HCT116 (cell line): ENCODE measurements at regions not wholly inside any gene's neighbourhood (a gene's known extent, or its start where the extent isn't known, plus 50 kb on each side); places are given as distances from the start of the nearest gene placed in this dataset.

ENCODE experiments used
- ATAC-seq: fragments of 200-7000 bp; cut with Tn5 transposase; 2 replicates; pipeline ENCODE4 v1.9.1; 2020; ENCODE audit warnings: mild to moderate bottlenecking, moderate library complexity
- BruUV-seq: library from RNA; stranded (reverse); fragments of 400-500 nt; replicated peaks from 2 replicates; lab custom pipeline; 2021; lab: Mats Ljungman, UMichigan
- CTCF ChIA-PET: fragments of 300-600 bp; sonication (Branson Sonifier 250); formaldehyde crosslinking; loops from one replicate; lab custom pipeline; 2021; ENCODE audit warnings: antibody characterized with exemption; lab: Charles Lee
- POLR2A ChIA-PET: fragments of 300-600, 350-600 bp; sonication (Branson Sonifier 250); formaldehyde crosslinking; loops from one replicate; lab custom pipeline; 2021; ENCODE audit warnings: antibody characterized with exemption; lab: Charles Lee
- RAD21 ChIA-PET, 2 experiments: fragments of 300-600 bp; sonication (Branson Sonifier 250); formaldehyde crosslinking; loops; one replicate each; lab custom pipeline; 2023; ENCODE audit warnings: low total read pairs in 2 of 2; ENCODE audit not compliant: uncharacterized antibody in 2 of 2, unreplicated experiment in 2 of 2, low non-redundant PET in 1 of 2; lab: Charles Lee
- DNase-seq: peaks from one replicate; pipeline ENCODE4 v3.0.0-alpha.2; 2010; ENCODE audit warnings: low read depth, low spot score
- H2AFZ ChIP-seq: fragments of 200-600 bp; shearing (Covaris generic), sonication (generic); 2 replicates; pipeline ENCODE4 v1.6.1; 2017; ENCODE audit warnings: low read depth, mixed run types, mixed read lengths, antibody characterized with exemption, low read length; ENCODE audit not compliant: poor library complexity, severe bottlenecking
- H3K27ac ChIP-seq: 2 replicates; pipeline ENCODE4 v1.5.1; 2012; ENCODE audit warnings: low read depth, low read length
- H3K27me3 ChIP-seq: fragments of 200-600 bp; sonication (generic); 2 replicates; pipeline ENCODE4 v1.6.1; 2016; ENCODE audit warnings: mixed run types, low read length, mixed read lengths; ENCODE audit not compliant: insufficient read depth
- H3K36me3 ChIP-seq, 2 experiments: fragments of 200-500 bp in 1 of 2; fragments of 200-600 bp in 1 of 2; sonication (Bioruptor generic) in 1 of 2; sonication (generic) in 1 of 2; 2 replicates each; pipeline versions ENCODE4 v1.5.1 to v1.6.1; 2014 to 2016; ENCODE audit warnings: low read length in 2 of 2, inconsistent platforms in 1 of 2, mixed read lengths in 1 of 2, mixed run types in 1 of 2; ENCODE audit not compliant: insufficient read depth in 2 of 2, control insufficient read depth in 1 of 2
- H3K4me1 ChIP-seq, 2 experiments: fragments of 200-600 bp in 1 of 2; sonication (generic) in 1 of 2; 2 replicates each; pipeline versions ENCODE4 v1.5.1 to v1.6.1; 2012 to 2017; ENCODE audit warnings: low read length in 2 of 2, inconsistent platforms in 1 of 2, mild to moderate bottlenecking in 1 of 2, mixed read lengths in 1 of 2, mixed run types in 1 of 2, moderate library complexity in 1 of 2; ENCODE audit not compliant: insufficient read depth in 2 of 2, control insufficient read depth in 1 of 2
- H3K4me2 ChIP-seq: fragments of 200-600 bp; sonication (generic); 2 replicates; pipeline ENCODE4 v1.6.1; 2017; ENCODE audit warnings: mixed run types, low read length, mixed read lengths
- H3K4me3 ChIP-seq, 2 experiments: fragments of 200-600 bp in 1 of 2; sonication (generic) in 1 of 2; replicated peaks in 1 of 2; 2 replicates each; pipeline ENCODE4 v1.5.1; 2011 to 2016; ENCODE audit warnings: low read length in 2 of 2, control low read depth in 1 of 2, low read depth in 1 of 2, mild to moderate bottlenecking in 1 of 2, mixed read lengths in 1 of 2, mixed run types in 1 of 2
- H3K79me2 ChIP-seq: fragments of 200-600 bp; sonication (generic); 2 replicates; pipeline ENCODE4 v1.6.1; 2017; ENCODE audit warnings: mild to moderate bottlenecking, mixed run types, low read length, moderate library complexity, mixed read lengths; ENCODE audit not compliant: insufficient read depth
- H3K9ac ChIP-seq: fragments of 200-600 bp; sonication (generic); 2 replicates; pipeline ENCODE4 v1.6.1; 2016; ENCODE audit warnings: low read length, mixed read lengths
- H3K9me2 ChIP-seq: fragments of 200-600 bp; sonication (generic), shearing (Covaris generic); 2 replicates; pipeline ENCODE4 v1.6.1; 2017; ENCODE audit warnings: mixed run types, mild to moderate bottlenecking, moderate library complexity; ENCODE audit not compliant: insufficient read depth
- H3K9me3 ChIP-seq, 2 experiments: fragments of 200-500 bp in 1 of 2; fragments of 200-600 bp in 1 of 2; sonication (Bioruptor generic) in 1 of 2; sonication (generic) in 1 of 2; 2 replicates each; pipeline ENCODE4 v1.6.1; 2014 to 2017; ENCODE audit warnings: low read length in 2 of 2, mixed read lengths in 2 of 2, inconsistent platforms in 1 of 2, low read depth in 1 of 2, mild to moderate bottlenecking in 1 of 2, mixed run types in 1 of 2, moderate library complexity in 1 of 2; ENCODE audit not compliant: control insufficient read depth in 1 of 2, insufficient read depth in 1 of 2
- H4K20me1 ChIP-seq: fragments of 200-600 bp; sonication (generic), shearing (Covaris generic); 2 replicates; pipeline ENCODE4 v1.6.1; 2017; ENCODE audit warnings: mixed run types, mild to moderate bottlenecking, moderate library complexity; ENCODE audit not compliant: insufficient read depth
- ATF3 ChIP-seq: IDR thresholded peaks from 2 replicates; pipeline ENCODE4 v1.6.1; 2012
- CEBPB ChIP-seq: IDR thresholded peaks from 2 replicates; pipeline ENCODE4 v1.6.1; 2012; ENCODE audit warnings: low read depth
- CTCF ChIP-seq, 3 experiments: fragments of 200-600 bp in 1 of 3; sonication (generic) in 1 of 3; IDR thresholded peaks in 2 of 3; conservative IDR thresholded peaks in 1 of 3; 2 replicates each; pipeline ENCODE4 v1.5.1; 2012 to 2017; ENCODE audit warnings: low read depth in 2 of 3, low read length in 2 of 3, antibody characterized with exemption in 1 of 3, borderline replicate concordance in 1 of 3, control low read depth in 1 of 3, mild to moderate bottlenecking in 1 of 3, mixed read lengths in 1 of 3, mixed run types in 1 of 3, moderate library complexity in 1 of 3; ENCODE audit not compliant: insufficient read depth in 1 of 3
- EGR1 ChIP-seq: IDR thresholded peaks from 2 replicates; pipeline ENCODE4 v1.6.1; 2012; ENCODE audit warnings: low read depth
- ELF1 ChIP-seq: IDR thresholded peaks from 2 replicates; pipeline ENCODE4 v1.6.1; 2012; ENCODE audit warnings: low read depth, borderline replicate concordance
- EZH2phosphoT487 ChIP-seq: fragments of 200-600 bp; IDR thresholded peaks from 2 replicates; pipeline ENCODE4 v1.6.1; 2018; ENCODE audit warnings: antibody characterized with exemption, borderline replicate concordance
- FOSL1 ChIP-seq: IDR thresholded peaks from 2 replicates; pipeline ENCODE4 v1.6.1; 2012; ENCODE audit warnings: low read depth
- JUND ChIP-seq: IDR thresholded peaks from 2 replicates; pipeline ENCODE4 v1.6.1; 2012
- POLR2AphosphoS5 ChIP-seq: IDR thresholded peaks from 2 replicates; pipeline ENCODE4 v1.6.1; 2011; ENCODE audit warnings: mild to moderate bottlenecking, low read depth, low read length, moderate library complexity
- REST ChIP-seq: IDR thresholded peaks from 2 replicates; pipeline ENCODE4 v1.6.1; 2012; ENCODE audit warnings: low read depth
- SP1 ChIP-seq: IDR thresholded peaks from 2 replicates; pipeline ENCODE4 v1.6.1; 2012; ENCODE audit warnings: low read depth
- TCF7L2 ChIP-seq: IDR thresholded peaks from 2 replicates; pipeline ENCODE4 v1.7.0; 2011; ENCODE audit warnings: borderline replicate concordance, inconsistent platforms; ENCODE audit not compliant: insufficient read depth, insufficient read length; ENCODE audit errors: extremely low read depth
- ZFX ChIP-seq: fragments of 450-650 bp; IDR thresholded peaks from 2 replicates; pipeline ENCODE4 v1.6.1; 2017
- intact Hi-C: fragments of 100-400 bp; cut with micrococcal nuclease; formaldehyde crosslinking; loops from 2 replicates; pipeline ENCODE4 v1.10.0; 2022

GRCh38 chr9:115437418-115437817 is 319.5 kb upstream of the TNC start:
- intact Hi-C loops = no loop called here
- ATAC-seq = no peak
- Histone ChIP-seq H3K27ac (no peak overlapping the region), H3K9me2 (no peaks in the 10 kb centered on the region), H3K79me2 (no peaks in the 10 kb centered on the region), H3K4me1 (no peaks in the 10 kb centered on the region), H4K20me1 (no peaks in the 10 kb centered on the region), H3K27me3 (no peaks in the 10 kb centered on the region), H3K36me3 (no peaks in the 10 kb centered on the region), H3K9ac (no peak overlapping the region), H3K4me2 (no peak overlapping the region), H3K4me3 (no peak overlapping the region), H2AFZ (no peak overlapping the region), H3K9me3 (no peaks in the 10 kb centered on the region)
- POLR2A ChIA-PET = no interaction called here
- CTCF ChIA-PET = no interaction called here
- no TSS peak for BruUV-seq
- RAD21 ChIA-PET = no interaction called here
- DNase-seq = no peak
- TF ChIP-seq EZH2phosphoT487 (no peak), ELF1 (no peak), CTCF (IDR thresholded peaks at IDR 0.05 in 2 of 3, conservative IDR thresholded peaks at IDR 0.05 in 1 of 3; ENCODE audit: borderline replicate concordance in 1 of 3, insufficient read depth in 1 of 3, low read depth in 2 of 3, low read length in 2 of 3) (no peak), ZFX (no peak), SP1 (no peak), REST (no peak), CEBPB (no peak), FOSL1 (no peak), TCF7L2 (no peak), POLR2AphosphoS5 (no peak), EGR1 (no peak), JUND (no peak), ATF3 (no peak)
